ENCODE measurements at regions not wholly inside any gene's neighbourhood (a gene's known extent, or its start where the extent isn't known, plus 50 kb on each side); places are given as distances from the start of the nearest gene placed in this dataset.

DNA sequence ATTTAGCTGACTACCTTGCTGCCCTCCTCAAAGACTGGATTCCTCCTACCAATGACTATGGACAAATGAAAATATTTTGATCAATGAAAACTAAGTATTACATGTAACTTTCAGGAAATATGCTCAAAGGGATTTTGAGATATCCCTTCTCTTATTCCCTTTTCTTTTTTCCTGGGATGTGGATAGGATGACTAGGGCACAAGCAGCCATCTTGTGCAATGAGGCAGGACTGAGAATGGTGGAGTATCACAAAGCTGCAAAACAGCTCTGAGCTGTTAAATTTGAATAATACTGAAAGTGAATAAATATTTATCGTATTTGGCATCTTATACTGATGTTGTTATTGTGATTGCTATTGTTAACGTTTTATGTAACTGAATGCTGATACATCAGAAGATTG is 333.1 kb upstream of the NUDT12 start:
- no peaks in the 10 kb centered on the region for H3K27me3 ChIP-seq (ENCODE audit: insufficient read depth, low read length)
- H3K9ac ChIP-seq (ENCODE audit: low read length), result no peak overlapping the region

DNA sequence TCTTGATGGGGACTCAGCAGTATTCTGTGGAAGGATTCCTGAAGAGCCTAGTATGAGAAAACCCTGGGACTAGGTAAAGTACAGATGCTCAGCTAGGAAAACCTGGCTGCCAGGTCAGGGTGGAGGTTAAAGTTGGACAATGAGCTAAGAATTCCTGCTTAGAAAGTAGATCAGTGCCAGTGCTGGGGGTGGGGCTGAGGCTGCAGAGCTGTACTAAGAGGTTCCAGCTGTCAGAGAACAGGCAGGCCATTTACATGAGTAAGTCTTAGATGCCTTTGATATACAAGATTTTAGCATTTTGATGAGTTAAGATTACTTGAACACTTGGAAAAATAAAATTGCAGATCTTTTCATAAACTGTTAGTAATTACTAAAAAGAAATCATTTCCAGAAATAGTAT is 332.3 kb upstream of the NUDT12 start:
- H3K36me3 ChIP-seq (ENCODE audit: insufficient read depth, low read length), result no peaks in the 10 kb centered on the region
- H3K4me2 ChIP-seq (ENCODE audit: low read length), result no peak overlapping the region
- no peak overlapping the region for H2AFZ ChIP-seq (ENCODE audit: low read length)
- no peak overlapping the region for H3K4me3 ChIP-seq (ENCODE audit: low read depth, low read length, poor library complexity, severe bottlenecking)
- no peaks in the 10 kb centered on the region for H4K20me1 ChIP-seq (ENCODE audit: insufficient read depth, low read length)
- TF ChIP-seq, protein P1, sequence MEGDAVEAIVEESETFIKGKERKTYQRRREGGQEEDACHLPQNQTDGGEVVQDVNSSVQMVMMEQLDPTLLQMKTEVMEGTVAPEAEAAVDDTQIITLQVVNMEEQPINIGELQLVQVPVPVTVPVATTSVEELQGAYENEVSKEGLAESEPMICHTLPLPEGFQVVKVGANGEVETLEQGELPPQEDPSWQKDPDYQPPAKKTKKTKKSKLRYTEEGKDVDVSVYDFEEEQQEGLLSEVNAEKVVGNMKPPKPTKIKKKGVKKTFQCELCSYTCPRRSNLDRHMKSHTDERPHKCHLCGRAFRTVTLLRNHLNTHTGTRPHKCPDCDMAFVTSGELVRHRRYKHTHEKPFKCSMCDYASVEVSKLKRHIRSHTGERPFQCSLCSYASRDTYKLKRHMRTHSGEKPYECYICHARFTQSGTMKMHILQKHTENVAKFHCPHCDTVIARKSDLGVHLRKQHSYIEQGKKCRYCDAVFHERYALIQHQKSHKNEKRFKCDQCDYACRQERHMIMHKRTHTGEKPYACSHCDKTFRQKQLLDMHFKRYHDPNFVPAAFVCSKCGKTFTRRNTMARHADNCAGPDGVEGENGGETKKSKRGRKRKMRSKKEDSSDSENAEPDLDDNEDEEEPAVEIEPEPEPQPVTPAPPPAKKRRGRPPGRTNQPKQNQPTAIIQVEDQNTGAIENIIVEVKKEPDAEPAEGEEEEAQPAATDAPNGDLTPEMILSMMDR (IDR thresholded peaks at IDR 0.05; ENCODE audit: low read length), result no peak
- no peak for TF ChIP-seq EZH2 (IDR thresholded peaks at IDR 0.05; ENCODE audit: borderline replicate concordance, low read length)
- H3K9me2 ChIP-seq (ENCODE audit: low read depth, low read length), result no peaks in the 10 kb centered on the region
- H3K9me3 ChIP-seq (ENCODE audit: low read length), result no peaks in the 10 kb centered on the region
- H3K79me2 ChIP-seq (ENCODE audit: insufficient read depth, low read length), result no peaks in the 10 kb centered on the region
- H3K9ac ChIP-seq (ENCODE audit: low read length), result no peak overlapping the region
- H3K27me3 ChIP-seq (ENCODE audit: insufficient read depth, low read length), result no peaks in the 10 kb centered on the region
- H3K27ac ChIP-seq (ENCODE audit: low read depth, low read length, poor library complexity, severe bottlenecking), result no peak overlapping the region
- no peaks in the 10 kb centered on the region for H3K4me1 ChIP-seq (ENCODE audit: insufficient read depth, low read length, severe bottlenecking)
- no peaks in the 10 kb centered on the region for H3F3A ChIP-seq (ENCODE audit: insufficient read depth, low read length)

More for the DNA sequence above, 333.1 kb upstream of the NUDT12 start:
- Histone ChIP-seq H3K79me2 (ENCODE audit: insufficient read depth, low read length) (no peaks in the 10 kb centered on the region), H3K4me2 (ENCODE audit: low read length) (no peak overlapping the region), H3K4me1 (ENCODE audit: insufficient read depth, low read length, severe bottlenecking) (no peaks in the 10 kb centered on the region), H3F3A (ENCODE audit: insufficient read depth, low read length) (no peaks in the 10 kb centered on the region), H2AFZ (ENCODE audit: low read length) (no peak overlapping the region), H3K27ac (ENCODE audit: low read depth, low read length, poor library complexity, severe bottlenecking) (no peak overlapping the region), H3K9me3 (ENCODE audit: low read length) (no peaks in the 10 kb centered on the region), H3K36me3 (ENCODE audit: insufficient read depth, low read length) (no peaks in the 10 kb centered on the region), H3K9me2 (ENCODE audit: low read depth, low read length) (no peaks in the 10 kb centered on the region), H3K4me3 (ENCODE audit: low read depth, low read length, poor library complexity, severe bottlenecking) (no peak overlapping the region), H4K20me1 (ENCODE audit: insufficient read depth, low read length) (no peaks in the 10 kb centered on the region)
- TF ChIP-seq, protein P1 (IDR thresholded peaks at IDR 0.05; ENCODE audit: low read length), result no peak
- no peak for TF ChIP-seq EZH2 (IDR thresholded peaks at IDR 0.05; ENCODE audit: borderline replicate concordance, low read length)

DNA sequence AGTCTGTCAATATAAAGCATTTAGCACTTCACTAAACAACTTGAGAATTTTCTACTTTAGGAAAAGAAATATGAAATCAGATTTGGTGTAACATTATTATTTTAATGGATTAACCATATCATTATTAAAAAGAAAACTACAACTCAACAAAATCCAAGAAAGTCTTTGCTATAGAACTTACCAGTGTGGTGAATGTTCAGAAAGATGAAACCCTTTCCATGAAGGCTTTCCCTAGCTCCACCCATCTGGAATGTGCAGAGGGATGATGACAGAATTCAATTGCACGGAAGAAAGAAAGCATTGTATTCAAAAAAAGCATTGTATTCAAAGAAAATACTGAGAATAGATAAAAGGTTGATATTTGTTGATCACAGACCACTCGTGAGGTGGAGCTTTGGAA is 328.6 kb upstream of the NUDT12 start:
- TF ChIP-seq EZH2 (IDR thresholded peaks at IDR 0.05; ENCODE audit: borderline replicate concordance, low read length), result no peak
- TF ChIP-seq, protein P1 (IDR thresholded peaks at IDR 0.05; ENCODE audit: low read length), result no peak
- no peak overlapping the region for H2AFZ ChIP-seq (ENCODE audit: low read length)

More for the DNA sequence above, 328.6 kb upstream of the NUDT12 start:
- Histone ChIP-seq H3K79me2 (ENCODE audit: insufficient read depth, low read length) (no peaks in the 10 kb centered on the region), H3K27ac (ENCODE audit: low read depth, low read length, poor library complexity, severe bottlenecking) (no peak overlapping the region), H3F3A (ENCODE audit: insufficient read depth, low read length) (no peaks in the 10 kb centered on the region), H3K4me1 (ENCODE audit: insufficient read depth, low read length, severe bottlenecking) (no peaks in the 10 kb centered on the region), H3K27me3 (ENCODE audit: insufficient read depth, low read length) (no peaks in the 10 kb centered on the region), H4K20me1 (ENCODE audit: insufficient read depth, low read length) (no peaks in the 10 kb centered on the region), H3K9me2 (ENCODE audit: low read depth, low read length) (no peaks in the 10 kb centered on the region), H3K4me2 (ENCODE audit: low read length) (no peak overlapping the region), H3K9ac (ENCODE audit: low read length) (no peak overlapping the region), H3K9me3 (ENCODE audit: low read length) (no peaks in the 10 kb centered on the region), H3K36me3 (ENCODE audit: insufficient read depth, low read length) (no peaks in the 10 kb centered on the region), H3K4me3 (ENCODE audit: low read depth, low read length, poor library complexity, severe bottlenecking) (no peak overlapping the region)
